ENCODE measurements at regions not wholly inside any gene's neighbourhood (a gene's known extent, or its start where the extent isn't known, plus 50 kb on each side); places are given as distances from the start of the nearest gene placed in this dataset.
A peak's percentile ranks its signal among the peaks of the same experiment; 100 is the strongest.

- no peak for DNase-seq
These were observed 75.4 kb downstream of the CDC7 start for GRCh38 chr1:91575909-91576519.

DNA sequence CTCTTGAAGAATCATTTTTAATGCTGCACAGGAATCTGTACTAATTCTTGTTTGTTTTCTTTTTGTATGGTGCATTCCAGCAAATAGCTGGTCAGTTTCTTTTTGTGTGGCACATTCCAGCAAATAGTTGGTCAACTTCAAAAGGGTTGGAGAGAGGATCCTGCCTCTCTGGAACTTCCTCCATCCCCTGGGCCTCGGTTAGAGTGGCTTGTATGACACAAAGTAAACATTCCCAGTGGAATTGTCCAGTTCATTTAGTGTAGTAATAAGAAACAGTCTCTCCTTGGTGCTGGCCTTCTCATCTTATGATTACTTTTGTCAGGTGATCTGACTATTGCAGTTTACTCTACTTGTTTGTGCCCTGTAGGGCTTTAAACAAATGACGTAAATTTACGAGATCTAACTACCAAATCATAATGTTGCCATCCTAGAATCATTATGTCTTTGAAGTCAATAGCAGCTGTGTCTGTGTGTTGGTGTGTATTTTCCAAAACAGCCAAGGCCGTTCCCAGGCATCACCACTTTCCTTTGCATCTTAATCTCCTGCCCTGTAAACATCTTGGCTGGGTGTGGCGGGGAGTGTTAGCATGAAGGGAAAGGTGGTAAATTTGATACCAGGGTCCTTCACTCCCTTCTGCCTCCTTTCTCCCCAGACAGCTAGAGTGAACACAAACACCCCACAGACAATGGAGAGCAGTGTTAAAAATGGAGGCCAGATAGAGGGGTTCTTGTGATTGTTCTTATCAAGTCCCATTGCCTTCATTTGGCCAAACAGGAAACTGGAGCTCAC is 77.9 kb downstream of the CDC7 start:
- DNase-seq: no peak

DNA sequence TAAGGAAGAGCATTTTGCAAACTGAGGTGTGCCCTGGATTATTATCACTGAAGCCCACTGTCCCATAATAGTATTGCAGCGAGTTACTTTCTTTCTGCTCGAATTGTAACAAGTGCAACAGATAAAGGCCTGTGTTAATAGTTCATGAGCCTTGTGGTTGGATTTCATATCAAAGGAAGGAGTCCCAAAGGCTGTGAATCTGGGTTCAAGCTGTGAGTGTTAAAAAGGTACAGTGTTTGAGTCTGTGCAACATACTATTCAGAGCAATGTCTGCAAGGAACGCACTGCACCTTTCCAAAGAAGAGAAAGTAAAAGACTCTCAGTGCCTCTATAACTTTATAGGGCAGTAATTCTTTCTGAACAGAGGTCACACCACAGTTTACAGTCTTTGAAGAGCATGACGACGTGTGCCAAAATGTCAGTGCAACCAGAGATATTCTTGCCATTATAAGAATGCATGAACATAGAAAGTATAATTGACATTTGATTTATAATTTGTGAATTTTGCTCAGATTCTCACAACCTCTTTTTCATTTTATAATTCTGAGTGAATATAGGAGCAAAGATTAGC is 79.1 kb downstream of the CDC7 start:
- DNase-seq: no peak

GRCh38 chr1:91582431-91582921 is 81.8 kb downstream of the CDC7 start:
- DNase-seq: no peak

DNA sequence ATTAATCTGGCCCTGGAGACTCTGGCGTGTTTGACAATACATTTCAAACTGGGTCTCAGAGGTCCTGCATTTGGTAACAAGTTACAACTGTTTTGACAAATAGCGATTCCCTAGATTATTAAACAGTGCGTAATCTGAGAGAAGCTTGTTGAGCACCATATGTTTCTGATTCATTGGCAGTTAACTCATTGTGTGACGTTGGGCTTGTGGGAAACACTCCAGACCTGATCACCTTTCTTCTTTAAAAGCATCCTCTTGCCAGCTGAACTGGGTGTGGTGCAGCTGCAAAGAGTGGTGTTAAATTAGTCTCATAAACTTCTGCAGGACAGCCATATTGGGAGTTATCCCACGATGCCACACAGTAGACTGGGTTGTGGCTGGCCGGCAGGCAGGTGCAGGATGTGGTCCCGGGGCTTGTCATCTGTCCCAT is 82.7 kb downstream of the CDC7 start:
- peak; percentile 11 for DNase-seq

DNA sequence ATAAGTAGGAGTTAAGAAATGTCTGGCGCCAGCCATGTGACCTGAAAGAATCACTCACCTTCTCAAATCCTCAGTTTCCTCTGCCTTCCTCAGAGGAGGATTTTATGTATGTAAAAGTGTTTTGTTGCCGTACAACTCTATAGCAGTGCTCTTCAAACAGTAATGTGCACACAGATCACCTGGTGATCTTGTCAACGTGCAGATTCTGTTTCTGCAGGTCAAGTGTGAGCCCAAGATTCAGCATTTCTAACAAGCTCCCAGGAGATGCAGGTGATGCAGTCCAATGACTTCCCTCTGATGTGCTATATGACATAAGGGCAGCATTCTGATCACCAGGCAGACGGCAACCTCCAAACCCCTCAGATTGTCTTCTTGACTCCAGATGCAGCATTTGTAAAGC is 83.7 kb downstream of the CDC7 start:
- DNase-seq: no peak

GRCh38 chr1:91584878-91585277 is 84.2 kb downstream of the CDC7 start:
- DNase-seq: no peak

- DNase-seq: no peak
These were observed 84.9 kb downstream of the CDC7 start for GRCh38 chr1:91585502-91585901.

DNA sequence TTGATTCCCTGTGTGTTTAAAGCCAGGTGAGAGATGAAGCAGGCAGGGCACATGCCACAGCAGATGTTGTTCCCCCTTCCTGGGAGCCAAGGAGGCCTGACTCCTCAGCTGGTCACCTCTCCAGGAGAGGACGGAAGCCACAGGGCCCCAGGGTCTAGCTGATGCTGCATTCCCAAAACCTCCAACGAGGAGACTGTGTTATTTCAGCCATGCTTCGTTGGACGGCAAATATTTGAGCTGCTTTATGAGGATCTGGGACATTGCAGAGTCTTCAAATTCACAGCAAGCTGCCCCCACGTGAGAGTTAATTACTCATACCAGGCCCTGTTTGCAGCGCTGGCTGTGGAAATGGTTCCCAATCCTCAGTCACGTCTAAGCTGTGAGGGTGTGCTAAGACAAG is 85.3 kb downstream of the CDC7 start:
- DNase-seq: no peak

DNA sequence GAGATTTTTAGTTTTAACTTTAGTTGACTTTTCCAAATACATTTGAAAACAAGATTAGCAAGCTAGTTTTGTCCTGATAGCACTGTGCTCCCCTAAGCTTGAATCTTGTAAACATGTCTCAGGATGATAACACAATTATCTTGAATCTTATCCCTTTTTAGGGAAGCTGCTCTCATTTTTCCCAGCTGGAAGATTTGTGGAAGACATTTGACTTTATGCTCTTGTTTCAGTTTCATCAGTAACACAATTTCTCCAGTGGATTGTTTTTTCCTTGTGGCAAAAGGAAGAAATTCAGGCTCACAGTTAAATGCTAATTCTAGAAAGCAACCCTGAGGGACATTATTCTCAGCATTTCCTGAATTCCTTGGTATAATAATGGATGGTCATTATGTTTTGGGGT is 88.8 kb downstream of the CDC7 start:
- DNase-seq: no peak

GRCh38 chr1:91591175-91591974 is 90.7 kb downstream of the CDC7 start:
- DNase-seq: no peak

GRCh38 chr1:91592716-91593477 is 92.2 kb downstream of the CDC7 start:
- no peak for DNase-seq

DNA sequence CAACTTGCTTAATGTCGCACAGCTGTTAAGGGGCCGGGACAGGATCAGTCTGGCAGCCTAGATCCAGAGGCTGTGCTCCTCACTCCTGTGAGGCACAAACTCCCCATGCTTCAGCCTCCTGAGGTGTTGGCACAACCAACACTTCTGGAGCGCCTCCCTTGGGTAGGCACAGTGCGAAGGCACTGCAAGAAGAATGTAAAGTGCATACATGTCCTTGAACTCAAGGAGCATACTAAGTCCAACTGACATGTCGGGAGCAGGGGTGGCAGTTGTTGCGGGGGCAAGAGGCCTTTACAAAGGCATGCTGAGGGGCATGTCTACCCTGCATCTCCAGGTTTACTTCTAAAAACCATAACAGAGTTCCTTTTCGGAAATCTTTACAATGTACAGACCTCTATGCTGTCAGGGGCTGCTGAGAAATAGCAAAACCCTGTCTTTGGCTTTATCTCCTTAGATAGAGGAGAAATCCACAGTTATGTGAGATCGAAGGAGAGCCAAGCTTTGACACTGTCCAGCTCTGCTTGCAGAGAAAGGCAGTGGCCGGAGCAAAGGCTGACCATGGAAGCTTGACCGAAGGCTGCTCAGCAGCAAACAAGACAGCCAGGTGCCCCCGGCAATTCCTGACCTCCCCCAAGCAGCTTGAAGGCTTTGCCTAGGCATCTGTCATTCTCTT is 93.9 kb downstream of the CDC7 start:
- no peak for DNase-seq

DNA sequence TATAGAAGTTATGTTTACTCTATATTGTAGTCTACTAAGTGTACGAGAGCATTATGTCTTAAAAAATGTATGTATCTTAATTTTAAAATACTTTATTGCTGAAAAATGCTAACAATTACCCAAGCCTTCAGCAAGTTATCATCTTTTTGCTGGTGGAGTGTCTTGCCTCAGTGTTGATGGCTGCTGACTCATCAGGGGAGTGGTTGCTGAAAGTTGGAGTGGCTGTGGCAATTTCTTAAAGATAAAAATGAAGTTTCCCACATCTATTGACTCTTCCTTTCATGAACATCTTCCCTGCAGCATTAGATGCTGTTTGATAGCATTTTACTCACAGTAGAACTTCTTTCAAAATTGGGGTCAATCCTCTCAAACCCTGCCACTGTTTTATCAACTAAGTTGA is 95.8 kb downstream of the CDC7 start:
- DNase-seq: no peak

- no peak for DNase-seq
These were observed 96.6 kb downstream of the CDC7 start for GRCh38 chr1:91597215-91597614.

DNA sequence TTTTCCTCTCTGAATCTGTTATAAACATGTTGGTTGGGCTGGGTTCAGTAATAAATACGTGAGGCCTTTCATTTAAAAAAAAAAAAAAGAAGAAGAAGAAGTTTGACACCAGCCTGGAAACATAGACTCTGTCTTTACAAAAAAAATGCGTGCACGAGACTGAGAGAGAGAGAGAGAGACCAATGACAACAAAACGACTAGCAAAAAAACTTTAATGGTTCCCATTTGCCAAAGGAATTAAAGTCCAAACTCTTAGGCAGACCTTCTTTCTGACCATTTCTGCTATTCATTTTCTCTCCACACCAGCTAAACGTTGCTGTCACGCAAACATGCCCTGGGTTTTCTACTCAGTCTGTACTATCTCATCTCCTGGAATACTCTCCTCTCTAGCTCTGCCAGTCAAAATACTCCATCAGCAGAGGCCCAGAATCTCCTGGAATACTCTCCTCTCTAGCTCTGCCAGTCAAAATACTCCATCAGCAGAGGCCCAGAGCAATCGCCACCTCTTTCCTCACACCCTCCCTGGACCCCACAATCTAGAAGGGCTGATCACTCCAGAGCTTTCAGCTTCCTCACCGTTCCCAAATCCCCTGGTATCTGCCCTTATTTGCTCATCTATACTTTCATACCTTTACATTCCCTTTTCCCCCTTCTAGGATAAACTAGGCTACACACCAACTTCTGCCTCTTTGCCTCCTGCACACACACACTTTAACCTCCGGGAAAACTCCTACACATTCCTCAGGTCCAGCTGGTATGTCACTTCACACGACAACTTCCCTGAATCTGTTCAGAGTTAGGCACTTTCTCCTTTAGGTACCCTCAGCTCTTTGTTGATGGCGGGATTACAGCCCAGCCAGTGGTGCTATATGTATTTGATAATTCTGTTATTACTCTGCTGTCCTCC is 100.0 kb downstream of the CDC7 start:
- no peak for DNase-seq

GRCh38 chr1:91601554-91602376 is 101.1 kb downstream of the CDC7 start:
- no peak for DNase-seq

GRCh38 chr1:91603409-91603808 is 102.8 kb downstream of the CDC7 start:
- DNase-seq: no peak

GRCh38 chr1:91604632-91605031 is 104.0 kb downstream of the CDC7 start:
- DNase-seq: no peak

- DNase-seq: no peak
These were observed 104.9 kb downstream of the CDC7 start for GRCh38 chr1:91605566-91605965.

Measured in NCI-H1092 (cell line).